ENCODE measurements at regions not wholly inside any gene's neighbourhood (a gene's known extent, or its start where the extent isn't known, plus 50 kb on each side); places are given as distances from the start of the nearest gene placed in this dataset.

- TF ChIP-seq CTCF (IDR thresholded peaks at IDR 0.05; ENCODE audit: insufficient read depth, low read length, poor library complexity, severe bottlenecking) (no peak), EZH2phosphoT487 (conservative IDR thresholded peaks at IDR 0.05; ENCODE audit: low read length) (no peak)
Observed at GRCh38 chr2:5504756-5505155, 187.4 kb upstream of the SOX11 start.
